ENCODE measurements at regions not wholly inside any gene's neighbourhood (a gene's known extent, or its start where the extent isn't known, plus 50 kb on each side); places are given as distances from the start of the nearest gene placed in this dataset.

GRCh38 chr14:84959851-84960520 is 570.0 kb upstream of the FLRT2 start:
- intact Hi-C loops (cut with DNase I) = no loop called here
- no peak for TF ChIP-seq CTCF (IDR thresholded peaks at IDR 0.05)

GRCh38 chr14:84961637-84962036 is 568.3 kb upstream of the FLRT2 start:
- Histone ChIP-seq H3K9me3 (no peaks in the 10 kb centered on the region), H3K27ac (no peak overlapping the region), H3K4me3 (no peak overlapping the region), H3K9ac (ENCODE audit: low read depth in 2 of 2, low read length in 2 of 2) (no peak overlapping the region), H3K36me3 (no peaks in the 10 kb centered on the region), H3K4me1 (no peaks in the 10 kb centered on the region), H3K27me3 (no peaks in the 10 kb centered on the region)
- no peak for TF ChIP-seq CTCF (IDR thresholded peaks at IDR 0.05)
- intact Hi-C loops (cut with DNase I) = no loop called here
- no peak for DNase-seq

More at GRCh38 chr14:84959851-84960520, 570.0 kb upstream of the FLRT2 start:
- Histone ChIP-seq H3K4me1 (no peaks in the 10 kb centered on the region), H3K4me3 (no peak overlapping the region), H3K36me3 (no peaks in the 10 kb centered on the region), H3K9me3 (no peaks in the 10 kb centered on the region), H3K9ac (ENCODE audit: low read depth in 2 of 2, low read length in 2 of 2) (no peak overlapping the region), H3K27ac (no peak overlapping the region), H3K27me3 (no peaks in the 10 kb centered on the region)
- no peak for DNase-seq

- Histone ChIP-seq H3K36me3 (no peaks in the 10 kb centered on the region), H3K9ac (ENCODE audit: low read depth in 2 of 2, low read length in 2 of 2) (no peak overlapping the region), H3K27ac (no peak overlapping the region), H3K4me3 (no peak overlapping the region), H3K4me1 (no peaks in the 10 kb centered on the region), H3K27me3 (no peaks in the 10 kb centered on the region), H3K9me3 (no peaks in the 10 kb centered on the region)
- no peak for TF ChIP-seq CTCF (IDR thresholded peaks at IDR 0.05)
- no peak for DNase-seq
- intact Hi-C loops (cut with DNase I) = no loop called here
Measured at GRCh38 chr14:84963518-84963917, 566.4 kb upstream of the FLRT2 start.

GRCh38 chr14:84965279-84965678 is 564.7 kb upstream of the FLRT2 start:
- no peak overlapping the region for H3K27ac ChIP-seq
- H3K4me1 ChIP-seq = no peaks in the 10 kb centered on the region
- H3K9ac ChIP-seq (ENCODE audit: low read depth in 2 of 2, low read length in 2 of 2) = no peak overlapping the region
- H3K27me3 ChIP-seq = no peaks in the 10 kb centered on the region
- H3K36me3 ChIP-seq = no peaks in the 10 kb centered on the region
- no peaks in the 10 kb centered on the region for H3K9me3 ChIP-seq
- TF ChIP-seq CTCF (IDR thresholded peaks at IDR 0.05) = no peak
- no peak for DNase-seq
- intact Hi-C loops (cut with DNase I) = no loop called here
- H3K4me3 ChIP-seq = no peak overlapping the region

GRCh38 chr14:84969501-84969900 is 560.4 kb upstream of the FLRT2 start:
- H3K4me1 ChIP-seq = no peaks in the 10 kb centered on the region
- no peak overlapping the region for H3K9ac ChIP-seq (ENCODE audit: low read depth in 2 of 2, low read length in 2 of 2)
- H3K4me3 ChIP-seq = no peak overlapping the region
- intact Hi-C loops (cut with DNase I) = no loop called here
- H3K27ac ChIP-seq = no peak overlapping the region
- H3K36me3 ChIP-seq = no peaks in the 10 kb centered on the region
- no peaks in the 10 kb centered on the region for H3K9me3 ChIP-seq
- H3K27me3 ChIP-seq = no peaks in the 10 kb centered on the region
- no peak for DNase-seq
- TF ChIP-seq CTCF (IDR thresholded peaks at IDR 0.05) = no peak
